ENCODE measurements at regions not wholly inside any gene's neighbourhood (a gene's known extent, or its start where the extent isn't known, plus 50 kb on each side); places are given as distances from the start of the nearest gene placed in this dataset.

- no peaks in the 10 kb centered on the region for H3K9me3 ChIP-seq (ENCODE audit: control insufficient read depth in 2 of 2, low read length in 2 of 2)
- H3K4me1 ChIP-seq (ENCODE audit: control insufficient read depth in 2 of 2, insufficient read depth in 2 of 2, low read length in 2 of 2), result peaks cover 0 to 7% of the 10 kb centered on the region in 2 donors
- H3K27ac ChIP-seq (ENCODE audit: low read depth in 2 of 2, low read length in 2 of 2), result no peak overlapping the region
- no peak overlapping the region for H3K4me3 ChIP-seq (ENCODE audit: low read length in 2 of 2)
- no peaks in the 10 kb centered on the region for H3K27me3 ChIP-seq (ENCODE audit: control insufficient read depth in 2 of 2, insufficient read depth in 2 of 2, low read length in 2 of 2)
- no peaks in the 10 kb centered on the region for H3K36me3 ChIP-seq (ENCODE audit: control insufficient read depth in 2 of 2, insufficient read depth in 2 of 2, low read length in 2 of 2)
- no peak overlapping the region for H3K9ac ChIP-seq (ENCODE audit: low read depth in 1 of 2, low read length in 2 of 2)
Observed at GRCh38 chr4:11636031-11636430, 207.3 kb upstream of the HS3ST1 start.

- Histone ChIP-seq H3K9ac (ENCODE audit: low read depth in 1 of 2, low read length in 2 of 2) (no peak overlapping the region), H3K27me3 (ENCODE audit: control insufficient read depth in 2 of 2, insufficient read depth in 2 of 2, low read length in 2 of 2) (no peaks in the 10 kb centered on the region), H3K36me3 (ENCODE audit: control insufficient read depth in 2 of 2, insufficient read depth in 2 of 2, low read length in 2 of 2) (no peaks in the 10 kb centered on the region), H3K4me3 (ENCODE audit: low read length in 2 of 2) (no peak overlapping the region), H3K4me1 (ENCODE audit: control insufficient read depth in 2 of 2, insufficient read depth in 2 of 2, low read length in 2 of 2) (peaks cover 0 to 7% of the 10 kb centered on the region in 2 donors), H3K27ac (ENCODE audit: low read depth in 2 of 2, low read length in 2 of 2) (no peak overlapping the region), H3K9me3 (ENCODE audit: control insufficient read depth in 2 of 2, low read length in 2 of 2) (no peaks in the 10 kb centered on the region)
Observed at GRCh38 chr4:11635342-11635741, 206.6 kb upstream of the HS3ST1 start.

- Histone ChIP-seq H3K36me3 (ENCODE audit: control insufficient read depth in 2 of 2, insufficient read depth in 2 of 2, low read length in 2 of 2) (no peaks in the 10 kb centered on the region), H3K4me3 (ENCODE audit: low read length in 2 of 2) (no peak overlapping the region), H3K27ac (ENCODE audit: low read depth in 2 of 2, low read length in 2 of 2) (peak overlapping the region in 1 of 2 donors; percentile 35), H3K27me3 (ENCODE audit: control insufficient read depth in 2 of 2, insufficient read depth in 2 of 2, low read length in 2 of 2) (no peaks in the 10 kb centered on the region), H3K9ac (ENCODE audit: low read depth in 1 of 2, low read length in 2 of 2) (no peak overlapping the region), H3K9me3 (ENCODE audit: control insufficient read depth in 2 of 2, low read length in 2 of 2) (no peaks in the 10 kb centered on the region), H3K4me1 (ENCODE audit: control insufficient read depth in 2 of 2, insufficient read depth in 2 of 2, low read length in 2 of 2) (peaks cover 0 to 7% of the 10 kb centered on the region in 2 donors)
Observed at GRCh38 chr4:11634283-11634682, 205.6 kb upstream of the HS3ST1 start.

GRCh38 chr4:11633430-11633829 lies 204.7 kb upstream of the HS3ST1 start:
- H3K27ac ChIP-seq (ENCODE audit: low read depth in 2 of 2, low read length in 2 of 2), result no peak overlapping the region
- H3K27me3 ChIP-seq (ENCODE audit: control insufficient read depth in 2 of 2, insufficient read depth in 2 of 2, low read length in 2 of 2), result no peaks in the 10 kb centered on the region
- H3K9me3 ChIP-seq (ENCODE audit: control insufficient read depth in 2 of 2, low read length in 2 of 2), result no peaks in the 10 kb centered on the region
- H3K9ac ChIP-seq (ENCODE audit: low read depth in 1 of 2, low read length in 2 of 2), result no peak overlapping the region
- no peak overlapping the region for H3K4me3 ChIP-seq (ENCODE audit: low read length in 2 of 2)
- peaks cover 0 to 8% of the 10 kb centered on the region in 2 donors for H3K4me1 ChIP-seq (ENCODE audit: control insufficient read depth in 2 of 2, insufficient read depth in 2 of 2, low read length in 2 of 2)
- H3K36me3 ChIP-seq (ENCODE audit: control insufficient read depth in 2 of 2, insufficient read depth in 2 of 2, low read length in 2 of 2), result no peaks in the 10 kb centered on the region

GRCh38 chr4:11632483-11632882 lies 203.8 kb upstream of the HS3ST1 start:
- Histone ChIP-seq H3K4me1 (ENCODE audit: control insufficient read depth in 2 of 2, insufficient read depth in 2 of 2, low read length in 2 of 2) (peaks cover 3 to 13% of the 10 kb centered on the region in 2 donors), H3K4me3 (ENCODE audit: low read length in 2 of 2) (no peak overlapping the region), H3K27me3 (ENCODE audit: control insufficient read depth in 2 of 2, insufficient read depth in 2 of 2, low read length in 2 of 2) (no peaks in the 10 kb centered on the region), H3K9me3 (ENCODE audit: control insufficient read depth in 2 of 2, low read length in 2 of 2) (no peaks in the 10 kb centered on the region), H3K27ac (ENCODE audit: low read depth in 2 of 2, low read length in 2 of 2) (no peak overlapping the region), H3K36me3 (ENCODE audit: control insufficient read depth in 2 of 2, insufficient read depth in 2 of 2, low read length in 2 of 2) (no peaks in the 10 kb centered on the region), H3K9ac (ENCODE audit: low read depth in 1 of 2, low read length in 2 of 2) (no peak overlapping the region)

- no peaks in the 10 kb centered on the region for H3K9me3 ChIP-seq (ENCODE audit: control insufficient read depth in 2 of 2, low read length in 2 of 2)
Observed at GRCh38 chr4:11632025-11632424, 203.3 kb upstream of the HS3ST1 start.

GRCh38 chr4:11631416-11631815 lies 202.7 kb upstream of the HS3ST1 start:
- H3K27ac ChIP-seq (ENCODE audit: low read depth in 2 of 2, low read length in 2 of 2), result no peak overlapping the region
- H3K27me3 ChIP-seq (ENCODE audit: control insufficient read depth in 2 of 2, insufficient read depth in 2 of 2, low read length in 2 of 2), result no peaks in the 10 kb centered on the region
- H3K9me3 ChIP-seq (ENCODE audit: control insufficient read depth in 2 of 2, low read length in 2 of 2), result no peaks in the 10 kb centered on the region
- H3K4me1 ChIP-seq (ENCODE audit: control insufficient read depth in 2 of 2, insufficient read depth in 2 of 2, low read length in 2 of 2), result peaks cover 3 to 13% of the 10 kb centered on the region in 2 donors
- no peaks in the 10 kb centered on the region for H3K36me3 ChIP-seq (ENCODE audit: control insufficient read depth in 2 of 2, insufficient read depth in 2 of 2, low read length in 2 of 2)
- no peak overlapping the region for H3K4me3 ChIP-seq (ENCODE audit: low read length in 2 of 2)
- H3K9ac ChIP-seq (ENCODE audit: low read depth in 1 of 2, low read length in 2 of 2), result no peak overlapping the region

More at GRCh38 chr4:11632025-11632424, 203.3 kb upstream of the HS3ST1 start:
- no peaks in the 10 kb centered on the region for H3K36me3 ChIP-seq (ENCODE audit: control insufficient read depth in 2 of 2, insufficient read depth in 2 of 2, low read length in 2 of 2)
- H3K9ac ChIP-seq (ENCODE audit: low read depth in 1 of 2, low read length in 2 of 2), result no peak overlapping the region
- peaks cover 3 to 13% of the 10 kb centered on the region in 2 donors for H3K4me1 ChIP-seq (ENCODE audit: control insufficient read depth in 2 of 2, insufficient read depth in 2 of 2, low read length in 2 of 2)
- H3K4me3 ChIP-seq (ENCODE audit: low read length in 2 of 2), result no peak overlapping the region
- H3K27ac ChIP-seq (ENCODE audit: low read depth in 2 of 2, low read length in 2 of 2), result no peak overlapping the region
- no peaks in the 10 kb centered on the region for H3K27me3 ChIP-seq (ENCODE audit: control insufficient read depth in 2 of 2, insufficient read depth in 2 of 2, low read length in 2 of 2)

GRCh38 chr4:11628093-11628725 lies 199.5 kb upstream of the HS3ST1 start:
- Histone ChIP-seq H3K36me3 (ENCODE audit: control insufficient read depth in 2 of 2, insufficient read depth in 2 of 2, low read length in 2 of 2) (no peaks in the 10 kb centered on the region), H3K9me3 (ENCODE audit: control insufficient read depth in 2 of 2, low read length in 2 of 2) (no peaks in the 10 kb centered on the region), H3K27me3 (ENCODE audit: control insufficient read depth in 2 of 2, insufficient read depth in 2 of 2, low read length in 2 of 2) (no peaks in the 10 kb centered on the region), H3K4me1 (ENCODE audit: control insufficient read depth in 2 of 2, insufficient read depth in 2 of 2, low read length in 2 of 2) (peaks cover 3 to 6% of the 10 kb centered on the region in 2 donors), H3K27ac (ENCODE audit: low read depth in 2 of 2, low read length in 2 of 2) (no peak overlapping the region), H3K4me3 (ENCODE audit: low read length in 2 of 2) (no peak overlapping the region), H3K9ac (ENCODE audit: low read depth in 1 of 2, low read length in 2 of 2) (no peak overlapping the region)

- Histone ChIP-seq H3K9ac (ENCODE audit: low read depth in 1 of 2, low read length in 2 of 2) (no peak overlapping the region), H3K4me3 (ENCODE audit: low read length in 2 of 2) (no peak overlapping the region), H3K27ac (ENCODE audit: low read depth in 2 of 2, low read length in 2 of 2) (no peak overlapping the region), H3K4me1 (ENCODE audit: control insufficient read depth in 2 of 2, insufficient read depth in 2 of 2, low read length in 2 of 2) (peaks cover 3 to 6% of the 10 kb centered on the region in 2 donors), H3K27me3 (ENCODE audit: control insufficient read depth in 2 of 2, insufficient read depth in 2 of 2, low read length in 2 of 2) (no peaks in the 10 kb centered on the region), H3K9me3 (ENCODE audit: control insufficient read depth in 2 of 2, low read length in 2 of 2) (no peaks in the 10 kb centered on the region), H3K36me3 (ENCODE audit: control insufficient read depth in 2 of 2, insufficient read depth in 2 of 2, low read length in 2 of 2) (no peaks in the 10 kb centered on the region)
Observed at GRCh38 chr4:11626066-11626465, 197.4 kb upstream of the HS3ST1 start.

- no peak overlapping the region for H3K9ac ChIP-seq (ENCODE audit: low read depth in 1 of 2, low read length in 2 of 2)
- no peak overlapping the region for H3K27ac ChIP-seq (ENCODE audit: low read depth in 2 of 2, low read length in 2 of 2)
- no peaks in the 10 kb centered on the region for H3K36me3 ChIP-seq (ENCODE audit: control insufficient read depth in 2 of 2, insufficient read depth in 2 of 2, low read length in 2 of 2)
- H3K27me3 ChIP-seq (ENCODE audit: control insufficient read depth in 2 of 2, insufficient read depth in 2 of 2, low read length in 2 of 2), result no peaks in the 10 kb centered on the region
- H3K9me3 ChIP-seq (ENCODE audit: control insufficient read depth in 2 of 2, low read length in 2 of 2), result no peaks in the 10 kb centered on the region
- H3K4me3 ChIP-seq (ENCODE audit: low read length in 2 of 2), result no peak overlapping the region
- peaks cover 6% of the 10 kb centered on the region in 2 donors for H3K4me1 ChIP-seq (ENCODE audit: control insufficient read depth in 2 of 2, insufficient read depth in 2 of 2, low read length in 2 of 2)
Observed at GRCh38 chr4:11625211-11625610, 196.5 kb upstream of the HS3ST1 start.
